Astrocyte (in vitro differentiated cells and primary cell): ENCODE measurements at regions not wholly inside any gene's neighbourhood (a gene's known extent, or its start where the extent isn't known, plus 50 kb on each side); places are given as distances from the start of the nearest gene placed in this dataset.

Experiments used
- DNase-seq: peaks from one replicate; pipeline ENCODE4 v3.0.0-alpha.2; 2010; ENCODE audit warnings: low read depth
- FAIRE-seq: peaks from 2 replicates; lab custom pipeline; 2011; peaks lifted over from hg19 to GRCh38; lab: Jason Lieb, UNC
- H2AFZ ChIP-seq: 2 replicates; pipeline ENCODE4 v1.6.0; 2012; ENCODE audit warnings: low read depth, low read length, inconsistent platforms
- H3K27ac ChIP-seq: 2 replicates; pipeline ENCODE4 v1.5.1; 2011; ENCODE audit warnings: low read depth, low read length, inconsistent platforms
- H3K27me3 ChIP-seq: 2 replicates; pipeline ENCODE4 v1.6.0; 2011; ENCODE audit warnings: low read length, inconsistent platforms; ENCODE audit not compliant: insufficient read depth
- H3K36me3 ChIP-seq: 2 replicates; pipeline ENCODE4 v1.5.1; 2011; ENCODE audit warnings: low read length, inconsistent platforms; ENCODE audit not compliant: insufficient read depth
- H3K4me1 ChIP-seq: 2 replicates; pipeline ENCODE4 v1.5.1; 2011; ENCODE audit warnings: low read length, inconsistent platforms; ENCODE audit not compliant: insufficient read depth
- H3K4me2 ChIP-seq: 2 replicates; pipeline ENCODE4 v1.6.0; 2012; ENCODE audit warnings: low read length, inconsistent platforms
- H3K4me3 ChIP-seq: 2 replicates; pipeline ENCODE4 v1.5.1; 2011; ENCODE audit warnings: low read depth, mild to moderate bottlenecking, low read length, inconsistent platforms; ENCODE audit not compliant: insufficient read depth
- H3K79me2 ChIP-seq: 2 replicates; pipeline ENCODE4 v1.6.0; 2012; ENCODE audit warnings: mild to moderate bottlenecking, low read length, inconsistent platforms; ENCODE audit not compliant: insufficient read depth
- H3K9ac ChIP-seq: 2 replicates; pipeline ENCODE4 v1.6.0; 2012; ENCODE audit warnings: mild to moderate bottlenecking, low read length, inconsistent platforms
- H3K9me3 ChIP-seq: 2 replicates; pipeline ENCODE4 v1.5.1; 2012; ENCODE audit warnings: low read depth, mild to moderate bottlenecking, low read length, inconsistent platforms; ENCODE audit not compliant: insufficient read depth
- H4K20me1 ChIP-seq: 2 replicates; pipeline ENCODE4 v1.6.0; 2012; ENCODE audit warnings: low read length, inconsistent platforms; ENCODE audit not compliant: insufficient read depth
- H3K27ac Mint-ChIP-seq: one replicate; pipeline ENCODE4 v1.8.0; 2021; ENCODE audit warnings: mild to moderate bottlenecking, mixed read lengths; ENCODE audit not compliant: unreplicated experiment
- H3K27me3 Mint-ChIP-seq: one replicate; pipeline ENCODE4 v1.8.0; 2021; ENCODE audit warnings: low read depth, mixed read lengths; ENCODE audit not compliant: unreplicated experiment
- H3K36me3 Mint-ChIP-seq: one replicate; pipeline ENCODE4 v1.8.0; 2021; ENCODE audit warnings: low read depth, mixed read lengths; ENCODE audit not compliant: unreplicated experiment
- H3K4me1 Mint-ChIP-seq: one replicate; pipeline ENCODE4 v1.8.0; 2021; ENCODE audit warnings: low read depth, mixed read lengths; ENCODE audit not compliant: unreplicated experiment
- H3K4me3 Mint-ChIP-seq: one replicate; pipeline ENCODE4 v1.8.0; 2021; ENCODE audit warnings: mild to moderate bottlenecking, moderate library complexity, mixed read lengths; ENCODE audit not compliant: unreplicated experiment
- H3K9me3 Mint-ChIP-seq: one replicate; pipeline ENCODE4 v1.8.0; 2021; ENCODE audit warnings: mild to moderate bottlenecking, mixed read lengths; ENCODE audit not compliant: unreplicated experiment
- CTCF ChIP-seq: IDR thresholded peaks from 2 replicates; pipeline ENCODE4 v1.5.1; 2011; ENCODE audit warnings: low read depth, mild to moderate bottlenecking, inconsistent platforms, low read length, moderate library complexity; ENCODE audit not compliant: insufficient read depth
- EZH2 ChIP-seq: IDR thresholded peaks from 2 replicates; pipeline ENCODE4 v1.6.1; 2012; ENCODE audit warnings: mild to moderate bottlenecking, low read length, inconsistent platforms; ENCODE audit not compliant: insufficient read depth

- Histone ChIP-seq H3K79me2 (no peaks in the 10 kb centered on the region), H3K4me3 (no peak overlapping the region), H2AFZ (no peak overlapping the region), H3K9ac (no peak overlapping the region), H3K36me3 (no peaks in the 10 kb centered on the region), H3K9me3 (no peaks in the 10 kb centered on the region), H3K27me3 (peaks cover 28% of the 10 kb centered on the region), H3K27ac (no peak overlapping the region), H4K20me1 (no peaks in the 10 kb centered on the region), H3K4me1 (peaks cover 9% of the 10 kb centered on the region), H3K4me2 (no peak overlapping the region)
- peaks cover 6% of the 10 kb centered on the region for H3K9me3 Mint-ChIP-seq
- DNase-seq (peak; percentile 74), FAIRE-seq (no peak)
- peaks cover 7% of the 10 kb centered on the region for H3K4me1 Mint-ChIP-seq
- peak overlapping the region; percentile 14 for H3K27ac Mint-ChIP-seq
- peaks cover 38% of the 10 kb centered on the region for H3K27me3 Mint-ChIP-seq
- no peak overlapping the region for H3K4me3 Mint-ChIP-seq
- TF ChIP-seq CTCF: no peak
- no peak for TF ChIP-seq EZH2
- H3K36me3 Mint-ChIP-seq: no peaks in the 10 kb centered on the region
Observed at GRCh38 chr2:235358981-235359471, 134.8 kb upstream of the AGAP1 start.

GRCh38 chr2:235360446-235360845 is 133.4 kb upstream of the AGAP1 start:
- Histone ChIP-seq H3K9me3 (no peaks in the 10 kb centered on the region), H4K20me1 (no peaks in the 10 kb centered on the region), H3K79me2 (no peaks in the 10 kb centered on the region), H3K4me1 (peaks cover 9% of the 10 kb centered on the region), H3K9ac (no peak overlapping the region), H3K27me3 (peaks cover 31% of the 10 kb centered on the region), H3K36me3 (no peaks in the 10 kb centered on the region), H3K4me2 (no peak overlapping the region), H3K27ac (no peak overlapping the region), H2AFZ (no peak overlapping the region), H3K4me3 (no peak overlapping the region)
- H3K4me3 Mint-ChIP-seq: no peak overlapping the region
- no peaks in the 10 kb centered on the region for H3K36me3 Mint-ChIP-seq
- no peak for DNase-seq
- TF ChIP-seq EZH2 (no peak), CTCF (no peak)
- peaks cover 6% of the 10 kb centered on the region for H3K9me3 Mint-ChIP-seq
- H3K4me1 Mint-ChIP-seq: peaks cover 7% of the 10 kb centered on the region
- FAIRE-seq: no peak
- peaks cover 43% of the 10 kb centered on the region for H3K27me3 Mint-ChIP-seq
- no peak overlapping the region for H3K27ac Mint-ChIP-seq

- H3K27ac Mint-ChIP-seq: no peak overlapping the region
- no peak for FAIRE-seq
Observed at GRCh38 chr2:235365743-235366142, 128.1 kb upstream of the AGAP1 start.

More at GRCh38 chr2:235365743-235366142, 128.1 kb upstream of the AGAP1 start:
- H3K4me3 ChIP-seq: no peak overlapping the region
- H3K79me2 ChIP-seq: no peaks in the 10 kb centered on the region
- peaks cover 3% of the 10 kb centered on the region for H3K4me1 Mint-ChIP-seq
- no peak overlapping the region for H3K4me3 Mint-ChIP-seq
- no peaks in the 10 kb centered on the region for H4K20me1 ChIP-seq
- peaks cover 63% of the 10 kb centered on the region for H3K27me3 Mint-ChIP-seq
- H3K9me3 ChIP-seq: no peaks in the 10 kb centered on the region
- no peak overlapping the region for H3K27ac ChIP-seq
- H3K27me3 ChIP-seq: peaks cover 55% of the 10 kb centered on the region
- no peak overlapping the region for H2AFZ ChIP-seq
- no peak overlapping the region for H3K9ac ChIP-seq
- no peaks in the 10 kb centered on the region for H3K9me3 Mint-ChIP-seq
- no peak for DNase-seq
- H3K4me2 ChIP-seq: no peak overlapping the region
- H3K36me3 ChIP-seq: no peaks in the 10 kb centered on the region
- no peaks in the 10 kb centered on the region for H3K36me3 Mint-ChIP-seq
- TF ChIP-seq EZH2 (no peak), CTCF (no peak)
- no peaks in the 10 kb centered on the region for H3K4me1 ChIP-seq
